ENCODE measurements at regions not wholly inside any gene's neighbourhood (a gene's known extent, or its start where the extent isn't known, plus 50 kb on each side); places are given as distances from the start of the nearest gene placed in this dataset.

- TF ChIP-seq POLR2A (IDR thresholded peaks at IDR 0.05) = no peak
- TF ChIP-seq CTCF (IDR thresholded peaks at IDR 0.05) = no peak
Measured at GRCh38 chr5:135718651-135719050, 115.8 kb upstream of the SLC25A48 start.

Measured in body of pancreas (tissue), 4 donors.